Spleen (tissue), 7 donors: ENCODE measurements at regions not wholly inside any gene's neighbourhood (a gene's known extent, or its start where the extent isn't known, plus 50 kb on each side); places are given as distances from the start of the nearest gene placed in this dataset.

Experiments
- CTCF ChIP-seq, 11 experiments: fragments of 200-600 bp in 7 of 11; fragments of 450-650 bp in 4 of 11; sonication (generic) in 4 of 11; IDR thresholded peaks in 8 of 11; conservative IDR thresholded peaks in 3 of 11; 1 replicate in 7 of 11; 2 replicates in 4 of 11; pipeline versions ENCODE4 v1.4.0 to v1.8.0; 2016 to 2021; ENCODE audit warnings: antibody characterized with exemption in 11 of 11, inconsistent platforms in 4 of 11, mild to moderate bottlenecking in 1 of 11
- POLR2A ChIP-seq, 3 donors: fragments of 450-650 bp; IDR thresholded peaks; one replicate each; pipeline ENCODE4 v1.5.1; 2017; ENCODE audit warnings: antibody characterized with exemption in 3 of 3, mild to moderate bottlenecking in 1 of 3
- donor health status: DM: no; HTN: no; CAD: no; lungs with moderate emphysema.
- donor health status: DM: no; HTN: no; CAD: no.
- donor health status: DM: no; HTN: no; CAD: no.

- no peak for TF ChIP-seq POLR2A (IDR thresholded peaks at IDR 0.05)
- no peak for TF ChIP-seq CTCF (IDR thresholded peaks at IDR 0.05 in 8 of 11, conservative IDR thresholded peaks at IDR 0.05 in 3 of 11)
Measured at GRCh38 chr2:239580199-239580527, 179.3 kb upstream of the HDAC4 start.
